A673 (cell line): ENCODE measurements at regions not wholly inside any gene's neighbourhood (a gene's known extent, or its start where the extent isn't known, plus 50 kb on each side); places are given as distances from the start of the nearest gene placed in this dataset.

Experiments
- BruUV-seq: library from RNA; stranded (reverse); fragments of 400-500 nt; replicated peaks from 2 replicates; lab custom pipeline; 2021; lab: Mats Ljungman, UMichigan
- CTCF ChIA-PET: fragments of 300-600 bp; sonication (Branson Sonifier 250); formaldehyde crosslinking; loops from one replicate; lab custom pipeline; 2022; ENCODE audit warnings: antibody characterized with exemption; lab: Charles Lee
- POLR2A ChIA-PET: fragments of 300-600 bp; sonication (Branson Sonifier 250); formaldehyde crosslinking; loops from one replicate; lab custom pipeline; 2022; ENCODE audit warnings: antibody characterized with exemption; ENCODE audit not compliant: low non-redundant PET; lab: Charles Lee
- DNase-seq: peaks from one replicate; pipeline ENCODE4 v3.0.0-alpha.2; 2015; ENCODE audit warnings: low spot score
- H3K27ac ChIP-seq: fragments of 200-600 bp; sonication (generic); 2 replicates; pipeline ENCODE4 v1.5.1; 2016; ENCODE audit warnings: mixed run types, low read depth, mild to moderate bottlenecking, mixed read lengths, antibody characterized with exemption, low read length; ENCODE audit not compliant: poor library complexity, severe bottlenecking
- H3K27me3 ChIP-seq: fragments of 200-600 bp; sonication (generic); replicated peaks from 2 replicates; pipeline ENCODE4 v1.6.1; 2017; ENCODE audit warnings: mixed run types, low read depth, mild to moderate bottlenecking, mixed read lengths, antibody characterized with exemption, low read length; ENCODE audit not compliant: insufficient read depth, poor library complexity
- H3K36me3 ChIP-seq: fragments of 200-600 bp; sonication (generic); 2 replicates; pipeline ENCODE4 v1.6.1; 2016; ENCODE audit warnings: mixed run types, mild to moderate bottlenecking, mixed read lengths, antibody characterized with exemption, low read length; ENCODE audit not compliant: insufficient read depth, poor library complexity, severe bottlenecking
- H3K4me1 ChIP-seq: fragments of 200-600 bp; sonication (generic); 2 replicates; pipeline ENCODE4 v1.6.1; 2017; ENCODE audit warnings: mixed run types, mild to moderate bottlenecking, mixed read lengths, antibody characterized with exemption, low read length; ENCODE audit not compliant: insufficient read depth, poor library complexity, severe bottlenecking
- H3K4me3 ChIP-seq: fragments of 200-600 bp; sonication (generic); 2 replicates; pipeline ENCODE4 v1.5.1; 2016; ENCODE audit warnings: low read depth, mixed run types, mild to moderate bottlenecking, mixed read lengths, low read length; ENCODE audit not compliant: poor library complexity, severe bottlenecking
- H3K9me3 ChIP-seq: fragments of 200-600 bp; sonication (generic); 2 replicates; pipeline ENCODE4 v1.6.1; 2016; ENCODE audit warnings: mixed run types, low read depth, mild to moderate bottlenecking, mixed read lengths, antibody characterized with exemption, low read length; ENCODE audit not compliant: poor library complexity, severe bottlenecking
- CTCF ChIP-seq: fragments of 300-800, 200-600 bp; sonication (generic); conservative IDR thresholded peaks from 2 replicates; pipeline ENCODE4 v1.5.1; 2017; ENCODE audit warnings: low read depth, mild to moderate bottlenecking, antibody characterized with exemption, low read length, moderate library complexity, mixed read lengths
- EZH2 ChIP-seq: fragments of 200-600 bp; sonication (generic); IDR thresholded peaks from 2 replicates; pipeline ENCODE4 v1.6.1; 2017; ENCODE audit warnings: borderline replicate concordance, low read depth, mild to moderate bottlenecking, mixed read lengths, antibody characterized with exemption, low read length; ENCODE audit not compliant: poor library complexity, severe bottlenecking
- intact Hi-C: fragments of 100-400 bp; cut with micrococcal nuclease; formaldehyde crosslinking; loops from one replicate; pipeline ENCODE4 v1.10.0; 2022; ENCODE audit not compliant: unreplicated experiment

GRCh38 chr6:168827586-168827871 lies 386.5 kb downstream of the SMOC2 start:
- ChIA-PET CTCF (no interaction called here), POLR2A (no interaction called here)
- TF ChIP-seq EZH2 (no peak), CTCF (no peak)
- H3K4me1 ChIP-seq, result no peaks in the 10 kb centered on the region
- no peak for DNase-seq
- H3K4me3 ChIP-seq, result no peak overlapping the region
- H3K36me3 ChIP-seq, result no peaks in the 10 kb centered on the region
- H3K27ac ChIP-seq, result no peak overlapping the region
- intact Hi-C loops, result no loop called here
- H3K27me3 ChIP-seq, result peaks cover 7% of the 10 kb centered on the region
- H3K9me3 ChIP-seq, result no peaks in the 10 kb centered on the region
- no TSS peak for BruUV-seq

- DNase-seq, result no peak
- intact Hi-C loops, result no loop called here
- TF ChIP-seq EZH2, result no peak
- no peak for TF ChIP-seq CTCF
- Histone ChIP-seq H3K27ac (no peak overlapping the region), H3K27me3 (peaks cover under 1% of the 10 kb centered on the region), H3K36me3 (no peaks in the 10 kb centered on the region), H3K9me3 (no peaks in the 10 kb centered on the region), H3K4me1 (no peaks in the 10 kb centered on the region), H3K4me3 (no peak overlapping the region)
- CTCF ChIA-PET, result no interaction called here
- POLR2A ChIA-PET, result no interaction called here
- BruUV-seq, result no TSS peak
Measured at GRCh38 chr6:168826726-168827585, 386.0 kb downstream of the SMOC2 start.

DNA sequence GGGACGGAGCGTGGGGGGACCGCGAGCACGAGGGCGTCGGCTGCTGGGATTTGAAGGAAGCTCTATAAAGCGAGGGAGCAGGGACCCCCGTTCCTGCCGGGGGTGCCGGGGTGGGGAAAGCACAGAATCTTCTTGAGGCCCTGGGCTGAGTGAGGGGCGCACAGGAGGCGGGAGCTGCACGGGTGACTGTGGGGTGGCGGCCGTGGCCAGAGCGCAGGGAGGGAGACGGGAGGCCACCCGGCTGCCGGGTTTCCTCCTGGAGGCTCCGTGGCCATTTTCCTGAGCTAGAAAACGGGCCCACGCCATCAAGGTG lies 385.1 kb downstream of the SMOC2 start:
- TF ChIP-seq CTCF (no peak), EZH2 (no peak)
- no peak for DNase-seq
- CTCF ChIA-PET, result no interaction called here
- Histone ChIP-seq H3K27me3 (no peaks in the 10 kb centered on the region), H3K36me3 (no peaks in the 10 kb centered on the region), H3K4me1 (no peaks in the 10 kb centered on the region), H3K4me3 (no peak overlapping the region), H3K9me3 (no peaks in the 10 kb centered on the region), H3K27ac (no peak overlapping the region)
- POLR2A ChIA-PET, result no interaction called here
- intact Hi-C loops, result no loop called here
- BruUV-seq, result no TSS peak
